ENCODE measurements at regions not wholly inside any gene's neighbourhood (a gene's known extent, or its start where the extent isn't known, plus 50 kb on each side); places are given as distances from the start of the nearest gene placed in this dataset.

- DNase-seq = no peak
Observed at GRCh38 chr18:51878724-51879123, 461.3 kb upstream of the DCC start.

GRCh38 chr18:51879329-51879728 lies 460.7 kb upstream of the DCC start:
- no peak for DNase-seq

DNA sequence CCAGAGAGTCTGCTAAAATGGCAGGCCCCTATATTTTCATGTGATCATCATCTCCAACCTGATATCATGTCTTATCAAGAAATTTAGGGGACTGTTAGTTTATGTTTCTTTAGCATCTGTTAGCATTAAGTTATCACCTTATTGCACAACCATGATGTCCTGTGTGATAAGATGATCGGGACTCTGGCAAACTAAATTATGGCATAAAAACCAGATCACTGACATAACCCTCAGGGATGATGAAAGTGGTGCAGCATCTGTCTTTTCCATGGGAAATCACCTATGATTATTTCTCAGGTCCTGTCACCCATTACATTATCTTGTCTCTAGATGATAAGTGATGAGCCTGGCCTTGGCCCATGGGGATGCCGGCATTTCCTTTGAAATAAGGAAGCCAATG lies 458.6 kb upstream of the DCC start:
- DNase-seq = no peak

GRCh38 chr18:51884039-51884438 lies 456.0 kb upstream of the DCC start:
- no peak for DNase-seq

DNA sequence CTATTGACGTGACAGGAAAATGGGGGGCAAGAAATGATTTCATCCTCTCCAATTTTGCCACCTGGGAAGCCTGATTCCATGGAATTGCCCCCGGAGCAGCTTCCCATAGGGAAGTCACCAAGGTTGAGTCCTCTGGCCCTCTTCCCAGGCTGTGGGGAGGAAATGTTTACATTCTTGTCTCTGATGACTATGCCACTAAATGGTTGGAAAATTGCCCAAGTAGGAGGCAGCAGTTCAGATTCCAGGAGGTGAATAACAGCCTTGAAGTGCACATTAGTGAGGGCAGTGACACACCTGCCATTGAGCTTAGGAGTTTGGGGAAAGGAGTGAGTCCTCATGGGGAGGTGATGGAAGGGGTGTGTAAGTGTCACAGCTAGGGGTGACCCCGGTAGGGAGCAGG lies 449.2 kb upstream of the DCC start:
- DNase-seq = no peak

- no peak for DNase-seq
Observed at GRCh38 chr18:51891876-51892275, 448.1 kb upstream of the DCC start.

- no peak for DNase-seq
Observed at GRCh38 chr18:51897884-51898283, 442.1 kb upstream of the DCC start.

DNA sequence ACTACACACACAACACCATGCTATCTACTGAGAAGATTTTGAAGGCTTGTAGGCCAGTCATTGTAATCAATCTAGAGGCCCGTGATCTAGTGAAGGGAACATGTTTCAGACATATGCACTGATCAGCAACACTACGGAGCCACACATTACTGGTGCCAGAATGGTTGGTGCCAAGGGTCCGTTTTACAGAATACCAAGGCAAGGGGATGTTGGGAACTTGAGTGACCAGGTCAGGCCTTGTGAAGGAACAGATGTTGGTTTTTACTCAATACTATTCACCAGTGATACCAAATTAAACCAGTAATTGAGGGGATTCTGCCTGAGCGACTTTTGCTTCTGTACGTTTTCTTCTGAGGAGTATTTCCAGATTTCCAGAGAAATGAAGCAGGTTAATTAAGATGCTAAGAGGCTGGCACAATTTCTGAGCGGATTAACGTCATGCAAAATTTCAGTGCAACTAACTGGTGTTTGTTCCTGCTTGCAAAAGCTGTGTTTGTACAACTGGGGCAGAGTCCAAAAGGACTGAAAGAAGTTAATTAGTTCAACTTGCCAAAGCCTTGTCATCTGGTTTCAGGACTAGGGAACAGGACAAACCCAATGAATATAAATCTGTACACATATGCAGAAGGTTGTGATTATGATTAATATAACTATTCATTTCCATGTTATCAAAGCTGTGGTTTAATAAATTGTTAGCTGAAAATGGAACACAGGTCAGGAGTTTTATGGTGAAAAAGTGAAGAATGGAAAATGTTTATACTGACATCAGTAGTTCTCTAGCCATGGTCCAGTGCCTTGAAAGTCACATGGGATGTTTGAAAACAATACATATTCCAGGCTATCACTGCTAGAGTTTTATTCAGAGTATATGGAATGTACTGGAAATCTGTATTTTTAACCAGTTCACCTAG lies 432.1 kb upstream of the DCC start:
- no peak for DNase-seq

GRCh38 chr18:51908598-51908944 lies 431.4 kb upstream of the DCC start:
- no peak for DNase-seq

GRCh38 chr18:51911584-51911983 lies 428.4 kb upstream of the DCC start:
- no peak for DNase-seq

GRCh38 chr18:51912381-51912780 lies 427.6 kb upstream of the DCC start:
- no peak for DNase-seq

DNA sequence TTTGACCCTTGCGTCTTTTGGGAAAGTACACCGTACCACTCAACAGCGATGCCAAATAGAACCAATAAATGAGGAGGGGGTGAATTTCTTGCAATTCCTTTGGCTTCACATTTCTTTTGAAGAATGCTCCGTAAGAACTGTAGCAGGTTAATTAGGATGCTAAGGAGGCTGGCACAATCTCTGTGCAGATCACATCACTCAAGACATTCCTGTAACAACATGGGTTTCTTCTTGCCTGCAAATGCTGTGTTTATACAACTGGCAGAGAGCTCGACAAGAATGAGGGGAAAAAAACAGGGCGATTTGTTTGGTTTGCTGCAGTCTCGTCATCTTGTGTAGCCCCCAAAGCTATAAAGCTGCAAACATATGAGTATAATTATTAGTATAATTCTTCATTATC lies 424.8 kb upstream of the DCC start:
- DNase-seq = no peak

- DNase-seq = no peak
Observed at GRCh38 chr18:51921862-51922261, 418.1 kb upstream of the DCC start.

- DNase-seq = no peak
Observed at GRCh38 chr18:51933903-51934302, 406.1 kb upstream of the DCC start.

DNA sequence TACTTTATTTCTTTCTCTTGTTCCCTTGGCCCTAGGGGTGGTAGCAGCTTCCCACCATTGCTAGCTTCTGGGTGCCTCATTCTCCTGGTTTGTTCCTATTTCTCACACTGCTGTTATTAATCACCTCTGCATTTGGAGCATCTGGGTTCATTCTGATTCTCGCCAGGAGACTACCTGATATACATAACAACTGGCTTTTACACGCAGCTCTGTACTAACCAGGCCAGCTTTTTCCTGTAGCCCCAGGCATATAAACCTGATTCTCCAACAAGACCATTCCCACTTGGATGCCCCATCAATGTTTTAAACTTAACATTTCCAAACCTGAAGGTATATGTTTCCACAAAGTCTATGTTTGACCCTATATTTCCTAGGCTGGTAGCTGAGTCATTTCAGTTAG lies 403.9 kb upstream of the DCC start:
- no peak for DNase-seq

GRCh38 chr18:51941999-51942398 lies 398.0 kb upstream of the DCC start:
- DNase-seq = no peak

- no peak for DNase-seq
Observed at GRCh38 chr18:51943281-51943680, 396.7 kb upstream of the DCC start.

DNA sequence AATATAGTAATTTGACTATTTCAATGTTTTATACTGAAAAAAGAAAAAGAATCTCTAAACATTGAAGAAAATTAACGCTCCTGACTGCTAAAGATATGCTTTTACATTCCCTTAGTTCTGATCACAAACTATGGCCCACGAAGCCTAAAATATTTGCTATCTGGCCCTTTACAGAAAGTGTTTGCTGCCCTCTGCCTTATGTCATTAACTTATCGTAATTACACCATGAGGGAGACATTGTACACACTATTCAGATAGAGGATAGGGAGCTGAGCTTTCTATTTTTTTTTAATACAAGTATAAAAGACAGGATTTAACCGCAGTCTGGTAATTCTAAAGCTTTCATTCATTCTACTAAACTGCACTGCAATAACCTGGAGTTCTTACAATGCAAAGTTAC lies 393.1 kb upstream of the DCC start:
- no peak for DNase-seq

DNA sequence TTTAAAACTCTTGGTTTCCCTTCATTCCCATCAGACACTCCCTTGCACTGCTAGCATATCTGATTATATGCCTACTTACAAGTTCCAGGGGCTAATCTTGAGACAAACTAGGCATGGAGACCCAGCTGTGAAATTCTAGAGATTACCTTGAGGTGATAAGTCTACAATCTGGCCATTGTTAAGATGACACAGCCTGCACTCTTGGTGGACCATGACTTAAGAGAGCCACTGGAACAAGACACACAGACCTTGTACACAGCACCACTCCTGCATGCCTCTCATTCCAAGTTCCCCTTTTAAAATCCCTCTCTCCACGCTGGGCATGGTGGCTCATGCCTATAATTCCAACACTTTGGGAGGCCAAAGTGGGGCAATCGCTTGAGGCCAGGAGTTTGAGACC lies 387.2 kb upstream of the DCC start:
- no peak for DNase-seq

DNA sequence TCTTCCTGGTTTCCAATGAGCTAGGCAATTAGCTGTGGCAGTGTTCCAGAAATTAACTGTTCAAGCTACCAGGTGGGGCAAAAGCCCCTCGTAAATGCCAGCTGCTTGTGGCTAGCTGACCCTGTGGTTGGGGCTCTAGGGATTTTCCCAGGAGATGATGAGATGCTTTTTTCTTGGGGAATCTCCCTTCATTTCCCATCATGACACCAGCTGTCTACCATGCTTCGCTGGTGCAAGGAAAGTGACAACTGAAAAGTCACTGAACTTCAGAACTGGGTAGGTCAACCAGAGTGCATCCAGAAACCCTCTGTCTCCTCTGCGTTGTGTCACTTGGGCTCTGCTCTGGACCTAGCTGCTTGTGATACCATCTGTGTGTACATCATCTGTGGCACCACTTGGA lies 386.5 kb upstream of the DCC start:
- DNase-seq = no peak

- no peak for DNase-seq
Observed at GRCh38 chr18:51955136-51955535, 384.9 kb upstream of the DCC start.

DNA sequence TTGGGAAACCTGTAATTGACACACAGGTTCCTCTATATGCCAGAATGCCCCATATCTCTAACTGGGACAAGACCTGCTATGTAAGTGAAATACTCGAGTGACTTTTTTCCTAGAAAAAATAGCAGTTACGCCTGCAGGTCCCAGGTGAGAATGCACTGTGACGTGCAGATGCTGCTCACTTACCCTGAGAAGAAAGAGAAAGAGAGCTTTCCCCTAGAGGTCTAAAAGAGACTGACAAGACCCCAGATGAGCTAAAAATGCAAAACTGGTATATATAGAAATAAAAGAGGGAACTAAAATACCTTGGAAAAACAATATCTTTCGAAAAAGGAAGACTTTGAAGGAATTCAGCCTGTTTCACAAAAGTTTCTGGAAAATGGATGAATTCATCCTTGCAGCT lies 383.0 kb upstream of the DCC start:
- no peak for DNase-seq

DNA sequence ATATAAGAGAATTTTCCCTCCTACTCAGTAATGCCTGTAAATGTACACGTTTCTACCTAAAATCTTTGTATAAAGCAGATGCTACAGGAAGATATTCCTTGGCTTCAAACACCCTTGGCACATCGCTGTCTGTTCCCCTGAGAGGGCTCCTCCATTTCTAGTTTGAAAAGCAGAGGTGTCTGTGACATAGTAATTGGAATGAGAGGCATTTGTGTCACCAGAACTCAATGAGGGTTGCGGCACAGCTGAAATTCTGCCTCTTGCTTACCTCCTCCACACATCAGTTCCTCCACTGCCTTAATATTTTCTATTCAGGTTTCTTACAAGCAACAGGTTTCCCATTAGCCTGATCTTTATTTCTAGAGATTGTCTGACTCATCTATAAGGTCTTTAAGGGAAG lies 359.9 kb upstream of the DCC start:
- DNase-seq = no peak

- no peak for DNase-seq
Observed at GRCh38 chr18:51988277-51988676, 351.7 kb upstream of the DCC start.

DNA sequence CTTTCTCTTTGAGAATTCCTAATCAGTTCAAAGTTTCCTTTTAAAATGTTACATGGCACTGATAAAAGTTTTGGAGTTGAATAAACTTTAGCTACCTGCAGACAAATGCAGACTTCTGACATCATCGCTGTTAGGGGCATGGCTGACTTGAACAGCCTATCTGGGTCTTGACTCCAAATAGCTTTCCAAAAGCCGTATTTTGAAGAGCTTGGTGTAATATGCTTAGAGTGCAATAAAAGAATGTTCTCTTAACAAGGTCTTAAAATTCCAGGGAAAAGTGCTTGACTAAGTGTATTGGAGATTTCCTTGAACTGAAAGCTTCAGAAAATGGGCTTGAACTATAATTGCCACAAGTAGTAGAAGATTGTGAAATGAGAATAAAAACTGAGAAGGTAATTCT lies 342.9 kb upstream of the DCC start:
- DNase-seq = no peak
